Body of pancreas (tissue), 4 donors: ENCODE measurements at regions not wholly inside any gene's neighbourhood (a gene's known extent, or its start where the extent isn't known, plus 50 kb on each side); places are given as distances from the start of the nearest gene placed in this dataset.

Experiments
- ATAC-seq: fragments of 150-250 bp; one replicate; pipeline ENCODE4 v1.9.1; 2016
- DNase-seq, 4 donors: peaks; one replicate each; pipeline ENCODE4 v3.0.0-alpha.2; 2019
- H3K27ac ChIP-seq, 4 donors: fragments of 200-600 bp; sonication (generic); 1 replicate in 3 of 4; 2 replicates in 1 of 4; pipeline versions ENCODE4 v1.5.1 to v1.6.1; 2016 to 2019; ENCODE audit warnings: mild to moderate bottlenecking in 1 of 4, mixed read lengths in 1 of 4, moderate library complexity in 1 of 4
- H3K27me3 ChIP-seq, 2 donors: fragments of 200-600 bp; sonication (generic); one replicate each; pipeline ENCODE4 v1.6.0; 2016; ENCODE audit warnings: mild to moderate bottlenecking in 1 of 2
- H3K36me3 ChIP-seq, 2 donors: fragments of 200-600 bp; sonication (generic); replicated peaks in 1 of 2; 2 replicates each; pipeline ENCODE4 v1.5.1; 2016; ENCODE audit warnings: low read depth in 2 of 2; ENCODE audit not compliant: insufficient read depth in 1 of 2
- H3K4me1 ChIP-seq: fragments of 200-600 bp; sonication (generic); one replicate; pipeline ENCODE4 v1.6.0; 2016
- H3K4me3 ChIP-seq, 2 donors: fragments of 200-600 bp; sonication (generic); 1 replicate in 1 of 2; 2 replicates in 1 of 2; pipeline ENCODE4 v1.5.1; 2016 to 2019
- H3K9me3 ChIP-seq, 3 donors: fragments of 200-600 bp; sonication (generic); 1 replicate in 2 of 3; 2 replicates in 1 of 3; pipeline ENCODE4 v1.5.1; 2016
- CTCF ChIP-seq, 7 experiments: fragments of 450-650 bp in 4 of 7; fragments of 200-600 bp in 3 of 7; sonication (generic) in 3 of 7; IDR thresholded peaks; one replicate each; pipeline ENCODE4 v1.5.1; 2016 to 2019; ENCODE audit warnings: antibody characterized with exemption in 7 of 7
- POLR2A ChIP-seq, 3 donors: fragments of 450-650 bp; IDR thresholded peaks; one replicate each; pipeline ENCODE4 v1.6.1; 2016; ENCODE audit warnings: antibody characterized with exemption in 3 of 3, mild to moderate bottlenecking in 2 of 3
- WGBS, 2 donors: methylation state at CpG; one replicate each; pipeline ENCODE4 v1.1.5; 2017; 5-methylcytosine and 5-hydroxymethylcytosine counted together
- intact Hi-C: fragments of 100-400 bp; cut with DNase I; formaldehyde crosslinking; loops from one replicate; pipeline ENCODE4 v1.15.1; 2023

DNA sequence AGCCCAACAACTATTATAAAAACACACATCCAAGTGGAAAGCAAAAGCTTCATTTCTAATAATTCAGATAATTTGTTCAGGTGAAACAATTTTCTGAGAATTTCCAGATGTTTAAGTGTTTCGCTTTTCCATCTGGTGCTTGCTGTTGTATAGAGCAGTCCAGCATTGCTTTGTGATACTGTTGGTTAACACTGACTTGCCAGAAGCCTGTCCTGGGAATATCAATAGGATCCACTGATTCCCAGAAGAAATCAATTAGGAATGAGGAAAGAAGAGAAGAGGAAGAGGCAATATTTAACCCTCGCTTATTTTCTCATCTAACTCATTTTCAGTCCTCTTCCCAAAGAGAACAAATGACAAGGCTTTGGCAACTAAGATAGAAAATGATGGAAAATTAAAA, 94.9 kb upstream of the DDIT4L start:
- Histone ChIP-seq H3K36me3 (no peaks in the 10 kb centered on the region), H3K27me3 (no peaks in the 10 kb centered on the region), H3K27ac (no peak overlapping the region), H3K4me1 (no peaks in the 10 kb centered on the region), H3K9me3 (no peaks in the 10 kb centered on the region), H3K4me3 (no peak overlapping the region)
- DNase-seq, result no peak
- 69 to 75% methylated on average over 2 of the region's 2 CpGs for WGBS, 2 donors
- intact Hi-C loops, result no loop called here
- no peak for TF ChIP-seq CTCF (IDR thresholded peaks at IDR 0.05)
- TF ChIP-seq POLR2A (IDR thresholded peaks at IDR 0.05), result no peak
- ATAC-seq, result no peak

DNA sequence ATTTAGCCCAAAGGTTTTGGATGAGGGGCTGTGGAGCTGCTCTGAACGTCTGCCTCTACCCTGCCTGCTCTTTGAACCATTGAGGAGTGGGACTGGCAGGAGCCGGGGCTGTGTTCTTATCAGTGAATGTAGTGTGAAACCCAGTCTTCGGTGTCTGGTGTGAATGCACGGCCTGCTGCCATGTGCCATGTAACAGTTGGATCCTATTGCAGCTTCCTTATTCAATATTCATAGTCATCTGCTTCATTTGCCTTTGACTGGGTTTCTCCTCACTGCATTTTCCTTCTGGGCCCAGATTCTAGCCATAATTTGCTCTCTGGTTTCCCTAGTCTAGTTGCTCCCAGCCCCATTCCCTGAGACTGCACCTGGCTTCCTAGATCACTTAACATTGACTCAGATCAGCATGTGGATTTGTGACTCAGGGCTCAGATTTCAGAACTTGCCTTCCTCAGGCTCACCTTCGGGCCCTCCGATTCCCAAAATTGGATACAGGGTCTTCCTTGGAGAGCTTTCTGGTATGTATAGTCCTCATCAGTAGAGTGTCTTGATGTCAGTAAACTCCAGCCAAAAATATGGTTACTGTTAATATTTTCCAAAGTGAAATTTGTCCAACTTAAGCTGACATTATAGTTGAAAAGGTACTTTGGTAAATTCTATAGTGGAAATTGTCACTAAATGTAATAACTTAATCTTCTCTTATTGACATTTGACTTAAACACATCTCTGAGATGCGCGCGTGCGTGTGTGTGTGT, 94.0 kb upstream of the DDIT4L start:
- no peak overlapping the region for H3K27ac ChIP-seq
- H3K36me3 ChIP-seq, result no peaks in the 10 kb centered on the region
- ATAC-seq, result no peak
- 56 to 70% methylated on average over 10 of the region's 10 CpGs for WGBS, 2 donors
- TF ChIP-seq CTCF (IDR thresholded peaks at IDR 0.05), result no peak
- no peak for TF ChIP-seq POLR2A (IDR thresholded peaks at IDR 0.05)
- no peaks in the 10 kb centered on the region for H3K27me3 ChIP-seq
- H3K4me1 ChIP-seq, result no peaks in the 10 kb centered on the region
- no peak for DNase-seq
- H3K4me3 ChIP-seq, result no peak overlapping the region
- intact Hi-C loops, result no loop called here
- no peaks in the 10 kb centered on the region for H3K9me3 ChIP-seq

GRCh38 chr4:100280807-100281206, 90.5 kb upstream of the DDIT4L start:
- ATAC-seq, result no peak
- TF ChIP-seq POLR2A (IDR thresholded peaks at IDR 0.05) (no peak), CTCF (IDR thresholded peaks at IDR 0.05) (no peak)
- H3K4me3 ChIP-seq, result no peak overlapping the region
- no peak for DNase-seq
- H3K36me3 ChIP-seq, result no peaks in the 10 kb centered on the region
- no peaks in the 10 kb centered on the region for H3K9me3 ChIP-seq
- H3K4me1 ChIP-seq, result no peaks in the 10 kb centered on the region
- WGBS, 2 donors, result 44 to 51% methylated on average over 2 of the region's 2 CpGs
- no peaks in the 10 kb centered on the region for H3K27me3 ChIP-seq
- intact Hi-C loops, result no loop called here
- H3K27ac ChIP-seq, result no peak overlapping the region

DNA sequence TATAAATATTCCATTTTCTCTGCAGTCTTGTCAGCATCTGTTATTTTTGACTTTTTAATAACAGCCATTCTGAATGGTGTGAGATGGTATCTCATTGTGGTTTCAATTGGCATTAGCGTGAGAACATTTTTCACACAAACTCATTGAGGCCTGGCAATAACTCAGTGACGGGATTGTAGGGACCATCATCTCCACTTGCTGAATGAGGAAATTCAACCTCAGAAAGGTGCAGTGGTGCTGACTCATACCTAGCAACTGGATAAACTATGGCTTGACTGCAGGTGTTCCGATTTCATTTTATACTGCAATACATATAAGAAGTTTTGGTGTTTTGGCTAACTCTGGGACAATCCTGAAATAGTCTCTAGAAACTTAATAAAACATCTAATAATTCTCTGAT, 88.3 kb upstream of the DDIT4L start:
- DNase-seq (no peak), ATAC-seq (no peak)
- no peak for TF ChIP-seq POLR2A (IDR thresholded peaks at IDR 0.05)
- TF ChIP-seq CTCF (IDR thresholded peaks at IDR 0.05), result no peak
- Histone ChIP-seq H3K27ac (no peak overlapping the region), H3K36me3 (no peaks in the 10 kb centered on the region), H3K9me3 (no peaks in the 10 kb centered on the region), H3K4me1 (no peaks in the 10 kb centered on the region), H3K27me3 (no peaks in the 10 kb centered on the region), H3K4me3 (no peak overlapping the region)
- intact Hi-C loops, result no loop called here
- WGBS, 2 donors, result 76 to 82% methylated on average over 3 of the region's 3 CpGs

- no peak for ATAC-seq
- Histone ChIP-seq H3K9me3 (no peaks in the 10 kb centered on the region), H3K36me3 (no peaks in the 10 kb centered on the region), H3K4me3 (no peak overlapping the region), H3K4me1 (no peaks in the 10 kb centered on the region), H3K27me3 (no peaks in the 10 kb centered on the region), H3K27ac (no peak overlapping the region)
- no peak for TF ChIP-seq CTCF (IDR thresholded peaks at IDR 0.05)
- TF ChIP-seq POLR2A (IDR thresholded peaks at IDR 0.05), result no peak
- no peak for DNase-seq
- intact Hi-C loops, result no loop called here
- WGBS, 2 donors, result 63 to 77% methylated on average over 2 of the region's 2 CpGs
Observed at GRCh38 chr4:100269446-100269845, 79.2 kb upstream of the DDIT4L start.
